ENCODE measurements at regions not wholly inside any gene's neighbourhood (a gene's known extent, or its start where the extent isn't known, plus 50 kb on each side); places are given as distances from the start of the nearest gene placed in this dataset.
"Not testable (repeated sequence)": the region's sequence is repeated elsewhere in the genome, so short reads cannot be mapped to it uniquely, and the experiment has no call there.

DNA sequence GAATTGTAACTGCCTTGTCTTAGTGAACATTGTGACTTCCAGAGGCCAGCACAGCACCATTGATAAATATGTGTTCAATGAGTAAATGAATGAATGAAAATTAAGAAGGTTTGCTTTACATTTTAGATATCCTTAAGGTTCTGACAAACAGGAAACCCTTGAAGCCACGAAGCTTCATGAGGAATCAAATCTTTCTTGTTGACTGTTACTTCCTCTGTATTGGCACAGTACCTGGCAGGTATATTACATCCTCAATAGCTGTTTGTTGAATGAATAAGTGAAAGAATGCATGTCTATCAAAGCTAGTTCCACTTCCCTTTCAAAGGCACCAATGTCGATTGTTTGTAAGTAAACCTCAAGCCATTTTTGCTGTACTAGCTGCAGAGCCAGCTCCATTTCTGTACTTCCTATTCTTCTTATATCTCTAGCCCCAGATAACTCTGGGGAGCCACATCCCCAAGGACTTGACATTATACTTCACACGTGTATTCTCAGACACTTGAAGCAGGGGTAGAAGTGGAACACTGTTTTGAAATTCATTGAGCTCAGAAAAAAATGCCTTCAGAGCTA is 140.3 kb upstream of the RAG2 start:
- no peaks in the 10 kb centered on the region for H3K36me3 ChIP-seq
- intact Hi-C loops (cut with DNase I) = no loop called here
- 36 to 46% methylated on average over 3 of the region's 3 CpGs for WGBS, 2 donors
- H3K27ac ChIP-seq = no peak overlapping the region
- ATAC-seq = no peak
- TF ChIP-seq, protein P1, sequence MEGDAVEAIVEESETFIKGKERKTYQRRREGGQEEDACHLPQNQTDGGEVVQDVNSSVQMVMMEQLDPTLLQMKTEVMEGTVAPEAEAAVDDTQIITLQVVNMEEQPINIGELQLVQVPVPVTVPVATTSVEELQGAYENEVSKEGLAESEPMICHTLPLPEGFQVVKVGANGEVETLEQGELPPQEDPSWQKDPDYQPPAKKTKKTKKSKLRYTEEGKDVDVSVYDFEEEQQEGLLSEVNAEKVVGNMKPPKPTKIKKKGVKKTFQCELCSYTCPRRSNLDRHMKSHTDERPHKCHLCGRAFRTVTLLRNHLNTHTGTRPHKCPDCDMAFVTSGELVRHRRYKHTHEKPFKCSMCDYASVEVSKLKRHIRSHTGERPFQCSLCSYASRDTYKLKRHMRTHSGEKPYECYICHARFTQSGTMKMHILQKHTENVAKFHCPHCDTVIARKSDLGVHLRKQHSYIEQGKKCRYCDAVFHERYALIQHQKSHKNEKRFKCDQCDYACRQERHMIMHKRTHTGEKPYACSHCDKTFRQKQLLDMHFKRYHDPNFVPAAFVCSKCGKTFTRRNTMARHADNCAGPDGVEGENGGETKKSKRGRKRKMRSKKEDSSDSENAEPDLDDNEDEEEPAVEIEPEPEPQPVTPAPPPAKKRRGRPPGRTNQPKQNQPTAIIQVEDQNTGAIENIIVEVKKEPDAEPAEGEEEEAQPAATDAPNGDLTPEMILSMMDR (IDR thresholded peaks at IDR 0.05) = no peak
- no peak overlapping the region for H3K4me3 ChIP-seq
- DNase-seq = no peak
- no peaks in the 10 kb centered on the region for H3K4me1 ChIP-seq
- peaks cover 0 to 17% (median 0%) of the 10 kb centered on the region in 7 donors for H3K27me3 ChIP-seq
- peaks cover 0 to 13% (median 4%) of the 10 kb centered on the region in 11 donors for H3K9me3 ChIP-seq

DNA sequence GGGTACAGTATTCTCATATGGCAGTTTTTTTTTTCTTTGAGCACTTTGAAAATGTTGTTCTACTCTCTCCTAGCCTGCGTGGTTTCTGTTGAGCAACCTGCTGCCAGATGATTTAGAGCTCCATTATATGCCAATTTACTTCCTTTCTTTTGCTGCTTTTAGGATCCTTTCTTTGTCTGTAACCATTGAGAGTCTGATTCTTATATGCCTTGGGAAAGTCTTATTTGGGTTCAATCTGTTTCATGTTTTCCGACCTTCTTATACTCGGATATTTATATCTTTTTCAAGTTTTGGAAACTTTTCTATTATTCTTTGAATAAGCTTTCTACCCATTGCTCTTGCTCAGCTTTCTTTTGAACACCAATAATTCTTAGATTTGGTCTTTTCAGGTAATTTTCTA is 138.1 kb upstream of the RAG2 start:
- H3K9me3 ChIP-seq = peaks cover 0 to 13% (median 4%) of the 10 kb centered on the region in 11 donors
- 85 to 88% methylated on average over 3 of the region's 3 CpGs for WGBS, 2 donors
- ATAC-seq (no peak), DNase-seq (no peak)
- intact Hi-C loops (cut with DNase I) = no loop called here
- H3K4me1 ChIP-seq = no peaks in the 10 kb centered on the region
- no peak overlapping the region for H3K4me3 ChIP-seq
- H3K36me3 ChIP-seq = no peaks in the 10 kb centered on the region
- H3K27ac ChIP-seq = no peak overlapping the region
- TF ChIP-seq, protein P1 (IDR thresholded peaks at IDR 0.05) = no peak
- peaks cover 0 to 8% (median 3%) of the 10 kb centered on the region in 7 donors for H3K27me3 ChIP-seq

DNA sequence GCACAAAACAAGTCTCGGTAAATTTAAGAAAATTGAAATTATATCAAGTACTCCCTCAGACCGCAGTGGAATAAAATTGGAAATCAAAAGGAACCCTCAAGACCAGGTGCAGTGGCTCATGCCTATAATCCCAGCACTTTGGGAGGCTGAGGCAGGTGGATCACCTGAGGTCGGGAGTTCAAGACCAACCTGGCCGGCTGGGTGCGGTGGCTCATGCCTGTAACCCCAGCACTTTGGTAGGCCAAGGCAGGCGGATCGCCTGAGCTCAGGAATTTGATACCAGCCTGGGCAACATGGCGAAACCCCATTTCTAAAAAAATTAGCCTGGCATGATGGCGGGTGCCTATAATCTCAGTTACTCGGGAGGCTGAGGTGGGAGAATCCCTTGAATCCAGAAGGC is 135.7 kb upstream of the RAG2 start:
- H3K27ac ChIP-seq; ATAC-seq; intact Hi-C loops (cut with DNase I); H3K4me3 ChIP-seq; H3K36me3 ChIP-seq; H3K27me3 ChIP-seq; DNase-seq; H3K4me1 ChIP-seq: not testable (repeated sequence)
- WGBS, 2 donors = 90 to 92% methylated on average over 10 of the region's 10 CpGs
- H3K9me3 ChIP-seq = peaks cover 0 to 13% (median 4%) of the 10 kb centered on the region in 11 donors

- no peak for DNase-seq
- 98% methylated on average over 2 of the region's 2 CpGs for WGBS, 2 donors
- Histone ChIP-seq H3K4me1 (no peaks in the 10 kb centered on the region), H3K36me3 (no peaks in the 10 kb centered on the region), H3K27me3 (peaks cover 0 to 11% (median 4%) of the 10 kb centered on the region in 7 donors), H3K27ac (no peak overlapping the region), H3K4me3 (no peak overlapping the region), H3K9me3 (peaks cover 0 to 7% (median 0%) of the 10 kb centered on the region in 11 donors)
- TF ChIP-seq, protein P1 (IDR thresholded peaks at IDR 0.05) = no peak
- ATAC-seq = no peak
- intact Hi-C loops (cut with DNase I) = no loop called here
Observed at GRCh38 chr11:36730761-36731160, 132.7 kb upstream of the RAG2 start.

DNA sequence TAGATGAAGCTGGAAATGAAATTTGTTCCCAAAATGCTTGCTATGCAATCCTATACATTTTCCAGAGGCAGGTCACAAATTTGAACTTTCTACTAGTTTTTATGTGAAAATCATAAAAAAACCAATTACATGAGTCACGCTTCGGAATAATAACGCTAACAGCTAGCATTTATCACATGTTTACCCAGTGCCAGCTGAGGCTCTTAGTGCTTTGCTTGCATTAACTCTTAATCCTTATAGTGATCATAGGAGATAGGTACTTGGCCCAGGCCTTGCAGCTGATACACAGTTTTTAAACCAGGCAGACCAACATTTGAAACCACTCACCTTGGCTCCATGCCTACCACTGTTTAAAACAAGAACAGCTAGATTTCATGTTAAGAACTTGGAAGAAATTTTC is 131.8 kb upstream of the RAG2 start:
- WGBS, 2 donors = 83 to 91% methylated on average over 3 of the region's 3 CpGs
- TF ChIP-seq, protein P1 (IDR thresholded peaks at IDR 0.05) = no peak
- no peak overlapping the region for H3K4me3 ChIP-seq
- peaks cover 0 to 11% (median 4%) of the 10 kb centered on the region in 7 donors for H3K27me3 ChIP-seq
- intact Hi-C loops (cut with DNase I) = no loop called here
- no peaks in the 10 kb centered on the region for H3K36me3 ChIP-seq
- H3K4me1 ChIP-seq = peaks cover 0 to under 1% (median 0%) of the 10 kb centered on the region in 9 donors
- DNase-seq (no peak), ATAC-seq (no peak)
- H3K27ac ChIP-seq = no peak overlapping the region
- H3K9me3 ChIP-seq = no peaks in the 10 kb centered on the region

Measured in heart right ventricle (tissue), 16 donors.